ENCODE measurements at regions not wholly inside any gene's neighbourhood (a gene's known extent, or its start where the extent isn't known, plus 50 kb on each side); places are given as distances from the start of the nearest gene placed in this dataset.
"Not testable (repeated sequence)": the region's sequence is repeated elsewhere in the genome, so short reads cannot be mapped to it uniquely, and the experiment has no call there.

DNA sequence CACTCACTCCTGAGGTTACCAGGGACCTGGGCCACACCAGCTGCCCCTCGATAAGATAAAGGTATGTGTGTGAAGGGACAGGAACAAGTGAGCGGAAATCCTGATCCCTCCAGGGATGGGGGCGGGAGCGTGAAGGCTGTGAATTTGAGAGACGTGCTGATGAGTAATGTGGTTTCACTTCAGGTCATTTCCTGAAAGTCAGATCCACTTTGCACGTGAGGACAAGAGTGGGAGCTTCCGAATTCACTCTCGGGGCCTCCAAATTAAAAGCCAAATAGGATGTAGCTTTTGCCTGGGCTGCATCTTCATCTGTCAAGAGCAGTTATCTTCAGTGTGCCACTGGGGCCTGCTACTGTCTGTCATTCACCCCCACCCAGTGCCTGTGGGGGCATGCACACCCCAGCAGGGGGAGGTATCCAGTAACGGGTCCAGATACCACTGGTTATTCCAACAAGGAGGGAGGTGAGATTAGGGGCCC lies 87.4 kb upstream of the LHX1 start:
- intact Hi-C loops (cut with micrococcal nuclease), result no loop called here
- peaks cover 29% of the 10 kb centered on the region for H3K4me1 Mint-ChIP-seq
- no peaks in the 10 kb centered on the region for H3K36me3 Mint-ChIP-seq (ENCODE audit: low read depth)
- peak; percentile 70 for DNase-seq
- H3K4me3 Mint-ChIP-seq, result peak overlapping the region; percentile 72
- H3K27me3 Mint-ChIP-seq, result peaks cover 3% of the 10 kb centered on the region
- peaks cover 3% of the 10 kb centered on the region for H3K9me3 Mint-ChIP-seq
- peak overlapping the region; percentile 74 for H3K27ac Mint-ChIP-seq

DNA sequence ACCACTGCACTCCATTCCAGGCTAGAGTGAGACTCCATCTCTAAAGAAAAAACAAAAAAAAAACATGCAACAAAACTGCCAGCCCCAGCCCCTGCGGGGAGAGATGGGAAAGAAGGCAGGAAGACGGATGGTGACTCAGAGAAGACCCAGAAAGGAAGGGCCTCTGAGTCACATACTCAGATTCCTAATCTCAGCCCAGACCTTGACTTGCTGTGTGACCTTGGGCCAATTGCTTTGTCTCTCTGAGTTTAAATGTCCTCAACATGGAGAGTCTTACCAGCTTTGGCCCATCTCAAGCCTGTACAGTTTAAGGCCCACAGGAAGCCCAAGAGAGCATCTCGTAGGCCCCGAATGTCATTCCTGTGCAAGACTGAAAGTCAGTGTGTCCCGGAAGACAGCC lies 86.5 kb upstream of the LHX1 start:
- Mint-ChIP-seq H3K36me3 (ENCODE audit: low read depth) (no peaks in the 10 kb centered on the region), H3K27me3 (no peaks in the 10 kb centered on the region), H3K27ac (peak overlapping the region; percentile 37), H3K4me1 (peaks cover 26% of the 10 kb centered on the region), H3K4me3 (peak overlapping the region; percentile 34), H3K9me3 (peaks cover 3% of the 10 kb centered on the region)
- no peak for DNase-seq
- intact Hi-C loops (cut with micrococcal nuclease), result no loop called here

DNA sequence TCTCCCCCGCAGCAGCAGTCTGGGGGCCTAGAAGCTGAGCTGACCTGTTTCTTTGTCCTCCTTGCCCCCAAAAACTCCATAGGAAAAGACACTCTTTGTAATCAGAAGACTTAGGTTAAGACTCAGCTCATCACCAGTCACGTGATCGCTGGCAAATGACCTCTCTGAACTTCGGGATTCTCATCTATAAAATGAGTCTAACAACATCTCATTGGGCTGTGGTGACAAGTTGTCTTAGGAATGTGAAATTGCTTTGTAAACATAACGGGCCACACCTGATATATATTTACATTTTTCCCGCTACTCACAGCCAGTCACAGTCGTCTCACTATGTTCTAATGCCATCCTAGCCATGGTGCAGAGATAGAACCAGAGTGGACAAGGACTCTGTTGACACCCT lies 86.0 kb upstream of the LHX1 start:
- Mint-ChIP-seq H3K4me3 (no peak overlapping the region), H3K27ac (no peak overlapping the region), H3K27me3 (no peaks in the 10 kb centered on the region), H3K9me3 (peaks cover 3% of the 10 kb centered on the region), H3K36me3 (ENCODE audit: low read depth) (no peaks in the 10 kb centered on the region), H3K4me1 (peaks cover 26% of the 10 kb centered on the region)
- DNase-seq, result no peak
- intact Hi-C loops (cut with micrococcal nuclease), result no loop called here

DNA sequence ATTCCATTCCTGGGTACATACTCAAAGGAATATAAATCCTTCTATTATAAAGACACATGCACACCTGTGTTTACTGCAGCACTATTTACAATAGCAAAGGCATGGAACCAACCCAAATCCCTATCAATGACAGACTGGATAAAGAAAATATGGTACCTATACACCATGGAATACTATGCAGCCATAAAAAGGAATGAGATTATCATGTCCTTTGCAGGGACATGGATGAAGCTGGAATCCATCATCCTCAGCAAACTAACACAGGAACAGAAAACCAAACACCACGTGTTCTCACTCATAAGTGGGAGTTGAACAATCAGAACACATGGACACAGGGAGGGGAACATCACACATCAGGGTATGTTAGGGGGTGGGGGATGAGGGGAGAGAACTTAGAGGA lies 84.8 kb upstream of the LHX1 start:
- H3K27ac Mint-ChIP-seq; DNase-seq; H3K27me3 Mint-ChIP-seq; H3K4me3 Mint-ChIP-seq; H3K36me3 Mint-ChIP-seq (ENCODE audit: low read depth); H3K9me3 Mint-ChIP-seq; intact Hi-C loops (cut with micrococcal nuclease): not testable (repeated sequence)
- peaks cover 26% of the 10 kb centered on the region for H3K4me1 Mint-ChIP-seq

DNA sequence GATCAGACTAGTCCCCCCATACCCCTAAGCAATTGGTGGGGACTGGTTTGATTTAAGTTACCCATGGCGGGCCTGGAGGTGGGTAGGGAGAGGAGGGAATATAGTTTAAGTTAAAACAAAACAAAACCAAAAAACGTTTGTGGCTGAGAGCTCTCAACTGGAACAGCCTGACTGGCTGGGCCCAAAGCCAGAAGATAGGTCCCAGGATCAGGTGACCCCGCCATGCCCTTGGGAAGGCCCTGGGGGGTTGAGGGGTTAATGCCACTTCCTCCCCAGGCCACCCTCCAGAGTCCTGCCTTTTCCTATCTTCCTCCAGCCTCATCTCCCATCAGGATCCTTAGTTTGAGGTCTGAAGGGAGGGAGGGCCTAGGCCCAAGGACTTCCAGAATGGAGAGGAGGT lies 82.3 kb upstream of the LHX1 start:
- no peak for DNase-seq
- Mint-ChIP-seq H3K4me1 (peaks cover 21% of the 10 kb centered on the region), H3K4me3 (no peak overlapping the region), H3K27me3 (peaks cover 5% of the 10 kb centered on the region), H3K9me3 (peaks cover 3% of the 10 kb centered on the region), H3K36me3 (ENCODE audit: low read depth) (no peaks in the 10 kb centered on the region), H3K27ac (no peak overlapping the region)
- intact Hi-C loops (cut with micrococcal nuclease), result no loop called here

DNA sequence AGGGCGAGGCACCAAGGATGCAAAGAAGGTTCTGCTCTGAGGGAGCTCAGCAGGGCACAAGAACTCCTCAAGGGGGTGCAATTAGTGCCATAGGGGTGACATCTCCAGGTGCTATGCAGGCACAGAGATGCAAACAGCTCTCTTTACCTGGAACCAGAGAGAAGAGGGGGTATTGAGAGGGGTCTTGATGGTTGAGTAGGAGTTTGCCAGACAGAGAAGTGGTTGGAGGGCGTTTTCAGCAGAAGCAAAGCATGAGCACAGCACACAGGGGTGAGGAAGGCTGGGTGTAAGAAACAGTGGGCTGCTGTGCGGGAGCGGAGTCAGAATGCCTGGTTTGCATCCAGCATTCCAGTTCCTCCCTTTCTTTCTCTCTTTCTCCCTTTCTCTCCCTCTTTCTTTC lies 81.8 kb upstream of the LHX1 start:
- peaks cover 5% of the 10 kb centered on the region for H3K27me3 Mint-ChIP-seq
- intact Hi-C loops (cut with micrococcal nuclease), result no loop called here
- H3K9me3 Mint-ChIP-seq, result peaks cover 3% of the 10 kb centered on the region
- no peak overlapping the region for H3K4me3 Mint-ChIP-seq
- no peak for DNase-seq
- peaks cover 17% of the 10 kb centered on the region for H3K4me1 Mint-ChIP-seq
- no peaks in the 10 kb centered on the region for H3K36me3 Mint-ChIP-seq (ENCODE audit: low read depth)
- H3K27ac Mint-ChIP-seq, result no peak overlapping the region

DNA sequence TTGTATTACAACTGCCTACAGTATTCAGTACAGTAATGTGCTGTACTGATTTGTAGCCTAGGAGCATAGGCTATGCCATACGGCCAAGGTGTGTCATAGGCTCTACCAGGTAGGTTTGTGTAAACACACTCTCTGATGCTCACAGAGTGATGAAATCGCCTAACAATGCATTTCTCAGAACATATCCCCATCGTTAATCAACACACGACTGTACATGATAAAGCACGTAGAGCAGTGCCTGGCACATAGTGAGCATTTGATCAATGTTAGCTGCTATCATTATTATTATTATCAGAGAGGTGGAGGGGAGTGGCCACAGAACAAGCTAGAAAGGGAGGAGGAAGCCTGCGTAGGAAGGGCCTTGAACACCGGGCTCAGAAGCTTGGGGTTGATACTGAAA lies 81.1 kb upstream of the LHX1 start:
- H3K9me3 Mint-ChIP-seq, result peaks cover 3% of the 10 kb centered on the region
- H3K36me3 Mint-ChIP-seq (ENCODE audit: low read depth), result no peaks in the 10 kb centered on the region
- peaks cover 10% of the 10 kb centered on the region for H3K4me1 Mint-ChIP-seq
- no peak overlapping the region for H3K27ac Mint-ChIP-seq
- DNase-seq, result no peak
- intact Hi-C loops (cut with micrococcal nuclease), result no loop called here
- H3K4me3 Mint-ChIP-seq, result no peak overlapping the region
- H3K27me3 Mint-ChIP-seq, result peaks cover 5% of the 10 kb centered on the region

DNA sequence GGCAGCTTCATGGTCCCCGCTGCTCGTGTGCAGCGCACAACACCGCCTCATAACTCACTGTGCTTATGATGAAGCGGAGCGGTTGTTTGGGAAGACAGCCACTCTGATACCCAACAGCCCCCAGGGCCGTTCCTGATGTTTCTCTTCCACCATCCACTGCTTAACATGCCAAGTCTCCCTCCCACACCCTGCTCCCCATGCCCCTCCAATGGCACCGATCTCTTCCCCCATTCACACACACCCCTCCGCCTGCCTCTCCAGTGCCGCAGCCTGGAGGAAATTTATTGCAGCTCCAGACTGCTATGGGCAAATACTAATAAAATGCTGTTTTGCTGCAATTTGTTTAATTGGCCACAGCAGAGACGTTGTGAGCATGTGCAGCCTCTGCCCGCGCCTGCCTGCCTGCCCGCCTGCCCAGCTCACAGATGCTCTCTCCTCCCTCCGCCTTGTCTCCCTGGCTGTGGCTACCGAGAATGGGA lies 80.3 kb upstream of the LHX1 start:
- intact Hi-C loops (cut with micrococcal nuclease), result no loop called here

DNA sequence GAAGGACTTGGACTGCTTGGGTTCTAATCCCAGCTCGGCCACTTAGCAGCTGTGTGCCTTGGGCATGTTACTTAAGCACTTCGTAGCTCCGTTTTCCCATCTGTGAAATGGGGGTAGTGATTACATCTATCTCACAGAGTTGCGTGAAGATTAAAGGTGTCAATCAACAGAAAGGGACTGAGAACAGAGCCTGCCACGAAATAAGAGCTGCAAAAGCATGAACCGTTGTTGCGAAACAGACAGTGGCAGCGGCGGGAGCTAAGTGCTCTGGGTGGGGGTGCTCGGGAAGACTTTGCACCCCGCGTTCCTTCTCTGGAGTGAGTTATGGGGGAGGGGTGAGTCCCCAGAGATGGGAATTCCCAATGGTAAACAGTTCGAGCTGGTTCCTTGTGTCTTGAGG lies 79.6 kb upstream of the LHX1 start:
- intact Hi-C loops (cut with micrococcal nuclease), result no loop called here
- no peaks in the 10 kb centered on the region for H3K9me3 Mint-ChIP-seq
- no peaks in the 10 kb centered on the region for H3K36me3 Mint-ChIP-seq (ENCODE audit: low read depth)
- no peak overlapping the region for H3K27ac Mint-ChIP-seq
- H3K4me1 Mint-ChIP-seq, result peaks cover 9% of the 10 kb centered on the region
- H3K27me3 Mint-ChIP-seq, result peaks cover 5% of the 10 kb centered on the region
- no peak for DNase-seq
- no peak overlapping the region for H3K4me3 Mint-ChIP-seq

More for the DNA sequence above, 80.3 kb upstream of the LHX1 start:
- H3K27ac Mint-ChIP-seq, result no peak overlapping the region
- H3K4me1 Mint-ChIP-seq, result peaks cover 9% of the 10 kb centered on the region
- DNase-seq, result no peak
- no peaks in the 10 kb centered on the region for H3K9me3 Mint-ChIP-seq
- H3K27me3 Mint-ChIP-seq, result peaks cover 5% of the 10 kb centered on the region
- H3K36me3 Mint-ChIP-seq (ENCODE audit: low read depth), result no peaks in the 10 kb centered on the region
- no peak overlapping the region for H3K4me3 Mint-ChIP-seq

DNA sequence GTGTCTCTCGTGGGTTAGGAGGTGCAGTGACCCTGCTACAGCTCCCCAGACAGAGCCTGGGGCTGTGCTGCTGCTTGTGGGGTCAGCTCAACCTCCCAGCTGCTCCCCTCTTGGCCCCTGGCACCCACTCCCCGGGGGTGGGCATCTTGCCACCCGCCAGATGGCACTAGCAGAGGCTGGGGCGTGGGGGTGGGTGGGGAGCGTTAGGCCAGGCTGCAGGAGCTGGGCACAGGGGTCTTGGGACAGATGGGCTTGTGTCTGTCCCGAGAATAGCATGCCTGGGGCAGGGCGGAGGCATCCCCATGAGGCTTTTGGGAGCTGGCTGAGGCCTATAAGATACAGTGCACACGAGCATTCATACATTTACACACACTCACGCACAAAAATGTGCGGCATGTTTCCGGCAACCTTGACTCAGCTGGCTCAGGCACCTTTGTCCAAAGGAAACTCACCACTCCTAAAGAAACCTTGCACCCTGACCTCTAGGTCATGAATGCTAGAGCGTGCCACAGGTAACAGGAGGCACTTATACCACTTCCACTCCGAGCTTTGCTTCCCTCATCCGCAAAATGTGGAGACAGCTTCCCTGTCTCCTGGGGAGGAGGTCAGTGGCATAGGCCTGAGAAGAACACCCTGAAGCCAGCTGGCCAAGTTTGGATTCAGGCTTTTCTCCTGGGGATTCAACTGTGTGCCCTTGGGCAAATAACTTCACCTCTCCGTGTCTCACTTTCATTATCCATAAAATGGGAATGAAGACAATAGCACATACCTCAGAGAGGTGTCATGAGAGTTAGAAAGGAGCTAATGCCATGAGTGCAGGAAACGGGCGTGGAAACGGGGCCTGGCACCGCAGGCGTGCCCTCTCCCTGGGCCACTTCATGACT lies 78.9 kb upstream of the LHX1 start:
- Mint-ChIP-seq H3K36me3 (ENCODE audit: low read depth) (no peaks in the 10 kb centered on the region), H3K27ac (no peak overlapping the region), H3K4me1 (peaks cover 5% of the 10 kb centered on the region), H3K4me3 (no peak overlapping the region), H3K27me3 (peaks cover 5% of the 10 kb centered on the region), H3K9me3 (no peaks in the 10 kb centered on the region)
- intact Hi-C loops (cut with micrococcal nuclease), result no loop called here
- DNase-seq, result no peak

DNA sequence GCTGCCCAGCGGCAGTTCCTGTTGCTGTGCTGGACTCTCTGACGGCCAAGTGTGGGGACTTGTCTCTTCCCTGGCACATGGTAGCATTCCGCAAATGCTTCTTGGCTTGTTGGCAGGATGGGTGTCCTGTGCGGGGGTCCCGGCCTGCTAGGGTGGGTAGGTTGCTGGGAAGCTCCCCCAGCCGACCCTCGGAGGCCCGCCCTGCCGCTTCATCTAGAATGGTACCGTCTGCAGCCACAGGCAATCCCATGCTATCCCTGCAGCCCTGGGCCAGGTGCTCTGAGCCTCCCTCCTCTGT lies 78.3 kb upstream of the LHX1 start:
- intact Hi-C loops (cut with micrococcal nuclease), result no loop called here
- Mint-ChIP-seq H3K27ac (no peak overlapping the region), H3K36me3 (ENCODE audit: low read depth) (no peaks in the 10 kb centered on the region), H3K27me3 (peaks cover 5% of the 10 kb centered on the region), H3K9me3 (no peaks in the 10 kb centered on the region), H3K4me1 (peaks cover under 1% of the 10 kb centered on the region), H3K4me3 (no peak overlapping the region)
- no peak for DNase-seq

DNA sequence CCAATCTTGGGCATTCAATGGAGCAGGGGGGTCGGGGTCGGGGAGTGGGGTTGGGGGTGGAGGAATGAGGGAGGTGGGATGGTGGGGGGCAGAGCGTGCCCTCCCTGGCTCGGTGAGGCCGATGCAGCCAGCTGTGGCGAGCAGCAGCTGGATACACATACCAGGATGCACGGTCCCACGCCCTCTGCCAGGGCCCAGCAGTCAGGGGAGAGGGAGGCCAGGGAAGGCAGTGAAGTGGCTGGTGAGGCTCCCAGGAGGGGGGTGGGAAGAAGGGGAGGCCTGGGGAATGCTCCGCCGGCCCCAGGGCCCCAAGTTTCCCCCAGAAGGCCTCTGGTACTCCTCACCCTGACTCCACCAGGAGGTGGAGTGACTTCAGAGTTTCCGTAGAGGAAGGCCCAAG lies 77.6 kb upstream of the LHX1 start:
- no peaks in the 10 kb centered on the region for H3K9me3 Mint-ChIP-seq
- no peak for DNase-seq
- H3K4me3 Mint-ChIP-seq, result no peak overlapping the region
- no peaks in the 10 kb centered on the region for H3K4me1 Mint-ChIP-seq
- intact Hi-C loops (cut with micrococcal nuclease), result no loop called here
- H3K36me3 Mint-ChIP-seq (ENCODE audit: low read depth), result no peaks in the 10 kb centered on the region
- H3K27me3 Mint-ChIP-seq, result peaks cover 5% of the 10 kb centered on the region
- no peak overlapping the region for H3K27ac Mint-ChIP-seq

DNA sequence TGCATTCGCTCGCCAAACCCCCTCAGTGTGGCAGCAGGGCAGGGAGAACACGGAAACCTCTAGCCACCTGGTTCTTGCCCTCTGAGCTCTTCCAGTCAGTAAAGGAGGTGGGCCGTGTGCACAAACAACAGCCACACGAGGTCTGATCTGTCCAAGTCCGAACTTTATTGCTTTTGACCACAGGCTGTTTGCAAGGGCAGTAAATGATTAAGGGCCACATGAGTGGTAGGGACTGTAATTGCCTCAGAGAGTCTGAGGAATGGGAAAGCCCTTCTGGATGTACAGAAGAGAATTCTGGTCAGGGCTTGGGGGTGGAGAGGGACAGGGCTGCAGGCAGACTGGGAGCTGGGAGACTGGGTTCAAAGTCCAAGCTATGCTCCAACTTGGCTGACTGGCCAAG lies 75.7 kb upstream of the LHX1 start:
- intact Hi-C loops (cut with micrococcal nuclease), result no loop called here
- no peak overlapping the region for H3K4me3 Mint-ChIP-seq
- H3K27me3 Mint-ChIP-seq, result peaks cover 5% of the 10 kb centered on the region
- H3K4me1 Mint-ChIP-seq, result no peaks in the 10 kb centered on the region
- H3K36me3 Mint-ChIP-seq (ENCODE audit: low read depth), result no peaks in the 10 kb centered on the region
- H3K9me3 Mint-ChIP-seq, result no peaks in the 10 kb centered on the region
- DNase-seq, result no peak
- H3K27ac Mint-ChIP-seq, result no peak overlapping the region

DNA sequence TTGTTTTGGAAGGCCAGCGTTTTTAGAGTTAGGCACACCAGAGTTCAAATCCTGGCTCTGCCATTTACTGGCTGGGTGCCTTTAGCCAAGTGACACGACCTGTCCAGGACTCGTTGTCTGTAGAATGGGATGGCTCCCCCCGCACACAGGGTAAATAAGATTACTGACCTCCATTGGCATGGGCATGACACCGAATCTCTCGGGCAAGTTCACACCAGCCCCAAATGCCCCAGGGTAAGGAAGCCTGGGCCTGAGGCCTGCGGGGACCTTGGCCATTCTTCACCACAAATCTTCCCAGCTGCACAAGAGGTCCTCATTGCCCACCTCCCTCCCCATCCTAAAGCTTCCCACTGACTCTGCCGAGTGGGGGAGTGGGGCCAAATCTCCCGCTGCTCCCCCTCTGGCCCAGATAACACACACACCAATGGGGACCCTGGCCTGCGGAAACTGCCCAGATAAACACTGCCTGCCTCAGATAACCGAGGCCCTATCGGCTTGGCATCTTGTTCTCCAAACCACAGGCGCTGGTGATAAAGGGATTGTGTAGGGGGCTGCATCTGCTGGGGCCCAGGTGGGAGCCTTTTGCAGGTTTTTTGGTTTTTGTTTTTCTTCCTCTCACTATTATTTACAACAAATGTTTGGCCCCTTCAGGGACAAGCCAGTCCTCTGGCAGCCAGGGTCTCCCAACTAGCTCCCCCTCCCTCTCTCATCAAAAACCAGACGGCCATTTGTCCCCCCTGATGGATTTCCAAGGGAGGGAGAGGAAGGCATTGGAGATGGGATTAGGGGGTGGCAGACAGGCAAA lies 75.0 kb upstream of the LHX1 start:
- H3K4me1 Mint-ChIP-seq, result no peaks in the 10 kb centered on the region
- H3K27ac Mint-ChIP-seq, result no peak overlapping the region
- no peaks in the 10 kb centered on the region for H3K9me3 Mint-ChIP-seq
- H3K36me3 Mint-ChIP-seq (ENCODE audit: low read depth), result no peaks in the 10 kb centered on the region
- intact Hi-C loops (cut with micrococcal nuclease), result no loop called here
- H3K4me3 Mint-ChIP-seq, result no peak overlapping the region
- no peak for DNase-seq
- H3K27me3 Mint-ChIP-seq, result peaks cover under 1% of the 10 kb centered on the region
